Adrenal gland (tissue), 5 donors: ENCODE measurements at regions not wholly inside any gene's neighbourhood (a gene's known extent, or its start where the extent isn't known, plus 50 kb on each side); places are given as distances from the start of the nearest gene placed in this dataset.

Experiments used
- CTCF ChIP-seq, 6 experiments: fragments of 450-650 bp in 4 of 6; fragments of 200-600 bp in 2 of 6; sonication (generic) in 1 of 6; IDR thresholded peaks; 1 replicate in 5 of 6; 2 replicates in 1 of 6; pipeline versions ENCODE4 v1.5.1 to v1.8.0; 2016 to 2021; ENCODE audit warnings: antibody characterized with exemption in 6 of 6, mild to moderate bottlenecking in 2 of 6, moderate library complexity in 1 of 6
- POLR2A ChIP-seq, 2 donors: fragments of 450-650 bp; IDR thresholded peaks; one replicate each; pipeline ENCODE4 v1.6.1; 2017; ENCODE audit warnings: antibody characterized with exemption in 2 of 2, mild to moderate bottlenecking in 2 of 2, moderate library complexity in 1 of 2
- donor health status: DM: no; HTN: no; CAD: no.

- no peak for TF ChIP-seq CTCF (IDR thresholded peaks at IDR 0.05)
- TF ChIP-seq POLR2A (IDR thresholded peaks at IDR 0.05), result no peak
Observed at GRCh38 chr5:33282696-33283095, 158.1 kb upstream of the TARS1 start.
